ENCODE measurements at regions not wholly inside any gene's neighbourhood (a gene's known extent, or its start where the extent isn't known, plus 50 kb on each side); places are given as distances from the start of the nearest gene placed in this dataset.
"Not testable (repeated sequence)": the region's sequence is repeated elsewhere in the genome, so short reads cannot be mapped to it uniquely, and the experiment has no call there.

DNA sequence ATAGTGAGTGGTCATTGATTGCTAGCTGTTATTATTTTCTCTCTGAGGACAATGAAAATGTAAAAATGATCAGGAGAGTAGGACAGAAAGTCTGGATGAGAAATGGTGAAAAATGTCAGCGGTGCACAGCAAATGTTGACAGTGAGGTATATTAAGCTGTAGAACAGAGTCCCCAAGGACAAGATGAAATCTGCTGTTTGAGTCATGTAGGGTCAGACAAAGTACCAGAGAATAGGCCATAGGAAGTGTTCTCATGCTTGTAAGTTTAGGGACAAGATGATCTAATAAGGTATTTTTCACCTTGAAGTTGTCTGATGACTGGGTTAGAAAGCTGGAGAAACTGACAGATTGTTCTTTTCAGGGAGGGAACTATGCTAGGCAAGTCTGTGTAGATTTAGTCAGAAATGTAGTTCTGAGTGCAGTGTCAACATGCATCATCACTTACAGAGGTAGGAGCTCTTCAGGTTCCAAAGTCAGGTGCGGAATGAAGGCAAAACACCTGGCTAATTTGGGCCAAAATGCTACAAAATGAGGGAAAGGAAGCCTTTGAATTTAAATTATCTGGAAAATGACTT is 369.3 kb downstream of the DLEU7 start:
- no peak for DNase-seq (ENCODE audit: low read depth in 4 of 4, low spot score in 1 of 4)

DNA sequence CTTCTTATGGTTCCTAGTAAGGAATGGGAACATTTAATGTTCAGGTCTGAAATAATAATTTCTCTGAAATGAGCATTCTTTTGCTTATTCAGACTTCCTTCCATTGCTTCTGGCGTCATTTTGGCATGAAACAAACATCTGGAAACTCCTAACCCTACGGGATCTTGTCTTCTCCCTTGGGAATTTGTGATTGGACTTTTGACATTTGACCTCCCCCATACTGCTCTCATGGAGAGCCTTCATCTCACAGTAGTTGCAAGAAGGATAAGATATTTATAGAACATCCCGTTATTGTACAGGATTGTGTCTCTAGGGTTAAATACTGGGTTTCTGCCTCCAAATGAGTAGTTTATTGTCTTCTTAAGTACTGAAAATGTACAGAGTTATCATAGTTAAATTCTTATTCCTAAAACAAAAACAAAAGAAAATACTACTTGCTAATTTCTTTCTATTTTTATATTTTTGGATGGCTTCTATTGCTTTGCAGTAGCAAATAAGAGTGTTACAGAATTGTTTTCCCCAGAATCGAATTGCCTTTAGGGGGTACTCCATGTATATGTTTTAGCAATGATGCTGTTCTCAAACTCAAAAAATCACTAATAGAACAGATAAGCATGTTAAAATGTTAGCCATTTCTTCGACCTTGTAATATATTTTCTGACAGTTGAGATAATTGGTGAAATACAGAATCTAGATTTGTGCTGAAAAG is 366.8 kb downstream of the DLEU7 start:
- DNase-seq (ENCODE audit: low read depth in 4 of 4, low spot score in 1 of 4) = no peak

DNA sequence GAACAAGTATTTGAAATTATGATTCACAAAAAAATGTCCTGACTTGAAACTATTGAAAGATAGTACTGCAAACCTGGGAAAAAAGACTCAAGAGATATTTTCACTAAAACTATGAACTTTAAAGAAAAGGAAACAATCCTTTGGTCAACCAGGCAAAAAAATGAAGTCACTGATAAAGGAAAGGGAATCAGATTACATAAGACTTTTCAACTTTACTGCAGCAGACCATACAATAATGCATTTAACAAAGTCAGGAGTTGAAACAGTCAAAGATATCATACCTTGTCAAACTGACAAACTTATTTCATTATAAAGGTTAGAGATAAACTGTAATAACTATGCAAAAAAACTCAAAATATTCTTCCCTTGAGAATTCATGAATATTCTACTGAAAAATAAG is 361.6 kb downstream of the DLEU7 start:
- no peak for DNase-seq (ENCODE audit: low read depth in 4 of 4, low spot score in 1 of 4)

DNA sequence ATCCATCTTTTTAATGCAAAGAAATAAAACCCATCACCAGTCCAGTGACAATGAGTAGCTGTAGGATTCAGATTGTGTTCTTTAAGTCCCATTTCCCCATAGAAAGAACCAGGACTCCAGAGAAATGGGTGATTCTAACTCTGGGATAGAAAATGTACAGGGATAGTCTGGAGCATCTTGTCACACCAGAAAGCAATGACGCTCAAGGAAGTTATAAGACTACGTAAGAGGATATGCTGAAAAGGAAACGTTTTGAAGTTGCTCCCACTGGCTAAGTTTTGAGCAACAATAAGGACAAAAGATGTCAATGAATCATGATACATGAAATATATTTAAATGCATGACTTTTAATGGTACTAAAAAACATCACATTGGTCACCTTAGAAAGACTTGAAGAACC is 360.1 kb downstream of the DLEU7 start:
- no peak for DNase-seq (ENCODE audit: low read depth in 4 of 4, low spot score in 1 of 4)

DNA sequence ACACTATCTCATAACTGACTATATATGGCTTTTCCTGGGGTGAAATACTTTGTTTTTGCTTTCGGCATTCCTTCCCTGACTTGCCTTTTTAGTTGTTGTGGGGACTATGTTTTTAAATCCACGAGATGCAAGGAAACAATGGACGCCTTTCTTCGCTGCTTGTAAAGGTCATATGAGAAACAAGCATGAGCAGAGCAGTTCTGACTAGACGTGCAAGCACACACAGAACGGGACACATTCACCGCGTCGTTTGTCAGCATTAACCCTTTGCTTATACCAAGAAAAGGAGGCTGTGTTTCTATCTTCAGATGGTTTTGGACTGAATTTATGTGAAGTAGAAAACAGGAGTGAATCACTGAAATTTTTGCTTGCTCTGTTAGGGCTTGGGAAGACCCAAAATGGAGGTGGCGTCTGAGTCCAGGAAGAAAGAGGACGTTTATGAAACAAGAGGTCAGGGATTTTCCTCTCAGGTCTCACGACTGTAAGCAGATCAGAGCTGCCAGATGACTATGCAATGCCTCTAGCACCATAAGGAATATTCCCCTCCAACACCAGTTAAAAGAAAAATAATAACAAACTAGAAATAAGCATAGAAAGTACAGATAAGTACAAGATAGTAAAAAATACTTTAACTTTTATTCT is 358.9 kb downstream of the DLEU7 start:
- DNase-seq (ENCODE audit: low read depth in 4 of 4, low spot score in 1 of 4) = no peak

DNA sequence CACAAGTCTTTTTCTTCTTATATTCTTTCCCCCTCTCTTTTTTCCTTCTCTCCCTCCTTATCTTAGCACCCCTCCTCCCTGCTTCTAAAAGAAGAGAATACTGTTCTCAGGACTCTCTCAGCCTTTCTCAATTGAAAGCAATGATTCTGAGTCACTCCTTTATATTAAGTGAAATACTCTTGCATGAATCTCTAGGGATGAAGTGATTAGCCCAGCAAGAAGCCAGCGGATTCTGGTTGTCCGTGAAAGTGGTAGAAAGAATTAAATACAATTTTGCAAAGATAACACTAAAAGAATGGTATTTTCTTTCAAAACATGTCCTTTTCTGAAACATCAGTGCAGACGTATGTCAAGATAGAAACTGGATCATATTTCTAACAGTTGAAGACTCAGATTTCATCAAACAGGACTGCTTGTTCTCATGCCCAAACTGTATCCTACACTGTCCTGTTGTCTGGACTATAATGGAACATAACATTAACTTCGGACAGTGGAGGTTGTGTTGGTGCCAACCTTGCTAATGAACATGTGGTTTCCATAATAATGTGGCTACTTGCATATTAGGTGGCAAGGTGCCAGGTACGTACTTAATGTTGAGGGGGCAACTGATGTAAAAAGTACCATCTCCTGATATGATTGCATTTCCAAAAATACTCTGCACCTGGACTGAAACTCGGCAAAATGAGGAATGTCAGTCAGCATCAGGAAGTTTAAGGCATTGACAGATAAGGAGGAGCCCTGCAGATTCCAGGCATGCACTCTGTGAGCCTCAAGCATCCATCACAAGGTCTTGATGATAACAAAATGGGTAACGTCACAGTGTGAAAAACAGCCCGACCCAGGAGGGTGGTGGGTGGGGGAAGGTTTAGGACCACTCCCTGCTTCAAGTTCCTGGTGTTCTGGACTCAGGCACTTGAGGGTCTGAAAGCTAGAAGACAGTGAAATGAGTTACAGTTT is 357.2 kb downstream of the DLEU7 start:
- no peak for DNase-seq (ENCODE audit: low read depth in 4 of 4, low spot score in 1 of 4)

DNA sequence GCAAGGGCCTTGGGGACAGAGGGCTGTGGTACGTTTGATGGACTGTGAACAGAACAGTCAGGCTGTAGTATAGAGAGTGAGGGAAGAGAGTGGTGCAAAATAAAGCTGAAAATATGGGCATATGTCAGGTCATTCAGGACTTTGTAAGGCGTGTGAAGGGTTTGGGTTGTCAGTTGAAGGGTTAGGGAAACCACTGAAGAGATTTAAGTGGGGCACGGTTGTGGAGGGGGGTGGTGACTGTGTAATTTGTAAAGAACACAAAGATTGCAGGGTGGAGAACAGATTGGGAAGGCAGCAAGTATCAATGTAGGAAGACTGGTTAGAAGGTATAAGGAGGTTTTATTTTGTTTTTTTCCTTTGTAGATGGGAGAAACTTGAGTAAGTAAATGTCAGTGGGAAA is 349.8 kb downstream of the DLEU7 start:
- DNase-seq (ENCODE audit: low read depth in 4 of 4, low spot score in 1 of 4) = no peak

DNA sequence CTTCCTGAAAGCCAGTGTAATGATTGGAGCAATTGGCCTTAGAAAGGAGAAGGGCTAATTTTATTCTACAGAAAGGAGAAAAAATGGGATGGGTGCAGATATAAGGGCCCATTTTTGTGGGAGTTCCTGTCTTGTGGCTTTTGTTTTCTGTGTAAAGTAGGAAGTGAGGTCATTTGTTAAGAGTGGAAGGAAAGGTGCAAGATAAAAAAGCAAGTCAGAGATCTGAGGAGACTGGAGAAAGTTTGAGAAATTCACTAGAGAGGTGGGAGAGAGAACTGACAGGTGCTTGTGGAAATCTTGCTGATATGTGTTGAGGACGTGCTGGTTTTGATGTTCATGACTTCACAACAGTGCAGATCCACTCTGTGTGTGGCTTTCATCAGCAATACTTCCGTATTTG is 349.4 kb downstream of the DLEU7 start:
- DNase-seq (ENCODE audit: low read depth in 4 of 4, low spot score in 1 of 4) = no peak

DNA sequence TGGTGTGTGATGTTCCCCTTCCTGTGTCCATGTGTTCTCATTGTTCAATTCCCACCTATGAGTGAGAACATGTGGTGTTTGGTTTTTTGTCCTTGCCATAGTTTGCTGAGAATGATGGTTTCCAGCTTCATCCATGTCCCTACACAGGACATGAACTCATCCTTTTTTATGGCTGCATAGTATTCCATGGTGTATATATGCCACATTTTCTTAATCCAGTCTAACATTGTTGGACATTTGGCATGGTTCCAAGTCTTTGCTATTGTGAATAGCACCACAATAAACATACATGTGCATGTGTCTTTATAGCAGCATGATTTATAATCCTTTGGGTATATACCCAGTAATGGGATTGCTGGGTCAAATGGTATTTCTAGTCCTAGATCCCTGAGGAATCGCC is 340.3 kb downstream of the DLEU7 start:
- DNase-seq (ENCODE audit: low read depth in 4 of 4, low spot score in 1 of 4) = not testable (repeated sequence)

DNA sequence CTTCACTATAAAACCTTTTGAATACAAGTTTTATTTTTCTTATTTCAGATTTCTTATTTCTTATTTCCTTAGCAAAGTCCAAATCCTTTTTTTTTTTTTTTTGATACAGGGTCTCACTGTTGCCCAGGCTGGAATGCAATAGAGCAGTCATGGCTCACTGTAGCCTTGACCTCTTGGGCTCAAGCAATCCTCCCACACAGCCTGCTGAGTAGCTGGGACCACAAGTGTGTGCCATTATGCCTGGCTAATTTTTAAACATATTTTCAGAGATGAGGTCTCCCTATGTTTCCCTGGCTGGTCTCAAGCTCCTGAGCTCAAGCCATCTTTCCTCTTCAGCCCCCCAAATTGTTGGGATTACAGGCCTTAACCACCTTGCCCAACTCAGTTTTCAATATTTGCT is 334.3 kb downstream of the DLEU7 start:
- DNase-seq (ENCODE audit: low read depth in 4 of 4, low spot score in 1 of 4) = no peak

DNA sequence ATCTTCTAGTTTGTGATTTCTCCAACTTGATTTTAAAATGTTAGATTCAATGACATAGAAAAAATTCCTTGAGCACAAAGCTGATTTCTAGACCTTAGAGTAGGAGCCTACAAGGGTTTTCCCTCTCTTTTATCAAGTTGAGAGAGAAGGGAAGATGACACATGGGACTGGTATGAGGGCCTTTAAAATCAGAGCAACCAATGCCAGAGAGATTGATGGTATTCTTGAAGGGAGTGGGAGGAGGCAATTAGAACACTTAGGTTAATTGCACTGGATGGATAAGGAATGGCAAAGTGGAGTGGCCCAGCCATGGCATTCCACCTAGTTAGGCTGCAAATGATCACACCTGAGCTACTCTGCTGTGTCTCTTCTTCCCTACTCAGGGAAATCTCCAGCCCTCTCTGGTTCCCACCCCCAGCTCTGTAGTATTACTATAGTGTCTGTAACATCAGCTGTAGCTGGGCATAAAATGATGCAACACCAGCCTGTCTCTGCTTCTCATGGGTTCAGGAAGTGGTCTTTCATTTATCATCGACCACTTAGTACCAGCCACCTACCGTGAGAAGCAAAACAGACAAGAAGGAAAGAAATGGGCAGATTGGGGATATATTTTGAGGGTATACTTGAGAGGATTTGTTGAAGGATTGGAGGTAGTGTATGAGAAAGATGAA is 333.6 kb downstream of the DLEU7 start:
- DNase-seq (ENCODE audit: low read depth in 4 of 4, low spot score in 1 of 4) = no peak

DNA sequence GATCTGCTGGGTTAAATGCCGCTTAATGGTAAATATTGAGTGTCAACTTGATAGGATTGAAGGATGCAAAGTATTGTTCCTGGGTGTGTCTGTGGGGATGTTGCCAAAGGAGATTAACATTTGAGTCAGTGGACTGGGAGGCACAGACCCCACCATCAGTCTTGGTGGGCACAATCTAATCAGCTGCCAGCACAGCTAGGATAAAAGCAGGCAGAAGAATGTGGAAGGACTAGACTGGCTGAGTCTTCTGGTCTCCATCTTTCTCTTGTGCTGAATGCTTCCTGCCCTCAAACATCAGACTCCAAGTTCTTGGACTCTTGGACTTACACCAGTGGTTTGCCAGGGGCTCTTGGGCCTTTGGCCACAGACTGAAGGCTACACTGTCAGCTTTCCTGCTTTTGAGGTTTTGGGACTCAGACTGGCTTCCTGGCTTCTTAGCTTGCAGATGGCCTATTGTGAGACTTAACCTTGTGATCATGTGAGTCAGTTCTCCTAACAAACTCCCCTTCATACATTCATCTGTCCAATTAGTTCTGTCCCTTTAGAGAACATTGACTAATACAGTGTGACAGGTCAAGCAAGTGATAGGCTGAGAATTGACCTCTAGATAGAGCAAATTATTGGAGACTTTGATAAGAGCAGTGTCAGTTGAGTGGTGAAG is 332.5 kb downstream of the DLEU7 start:
- not testable (repeated sequence) for DNase-seq (ENCODE audit: low read depth in 4 of 4, low spot score in 1 of 4)

DNA sequence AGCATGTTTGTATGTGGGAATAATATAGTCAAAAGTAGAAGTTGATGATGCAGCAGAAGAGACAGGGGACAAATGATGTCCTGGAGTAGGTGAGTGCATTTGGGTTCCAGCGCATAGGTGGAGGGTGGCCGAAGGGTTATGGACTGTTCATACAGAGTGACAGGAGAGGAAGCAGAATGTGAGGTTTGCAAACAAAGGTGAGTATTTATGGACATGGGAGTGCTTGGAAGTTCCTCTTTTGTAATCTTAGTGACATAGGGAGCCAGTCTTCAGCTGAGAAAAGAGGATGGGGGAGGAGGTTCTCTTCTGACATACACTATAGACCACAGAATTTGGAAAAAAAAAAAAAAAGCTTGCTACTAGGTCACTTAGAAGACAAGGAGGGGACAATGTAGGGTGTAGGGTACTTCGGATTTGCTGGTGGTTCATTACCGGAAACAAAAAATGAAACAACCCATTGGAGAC is 331.6 kb downstream of the DLEU7 start:
- no peak for DNase-seq (ENCODE audit: low read depth in 4 of 4, low spot score in 1 of 4)

DNA sequence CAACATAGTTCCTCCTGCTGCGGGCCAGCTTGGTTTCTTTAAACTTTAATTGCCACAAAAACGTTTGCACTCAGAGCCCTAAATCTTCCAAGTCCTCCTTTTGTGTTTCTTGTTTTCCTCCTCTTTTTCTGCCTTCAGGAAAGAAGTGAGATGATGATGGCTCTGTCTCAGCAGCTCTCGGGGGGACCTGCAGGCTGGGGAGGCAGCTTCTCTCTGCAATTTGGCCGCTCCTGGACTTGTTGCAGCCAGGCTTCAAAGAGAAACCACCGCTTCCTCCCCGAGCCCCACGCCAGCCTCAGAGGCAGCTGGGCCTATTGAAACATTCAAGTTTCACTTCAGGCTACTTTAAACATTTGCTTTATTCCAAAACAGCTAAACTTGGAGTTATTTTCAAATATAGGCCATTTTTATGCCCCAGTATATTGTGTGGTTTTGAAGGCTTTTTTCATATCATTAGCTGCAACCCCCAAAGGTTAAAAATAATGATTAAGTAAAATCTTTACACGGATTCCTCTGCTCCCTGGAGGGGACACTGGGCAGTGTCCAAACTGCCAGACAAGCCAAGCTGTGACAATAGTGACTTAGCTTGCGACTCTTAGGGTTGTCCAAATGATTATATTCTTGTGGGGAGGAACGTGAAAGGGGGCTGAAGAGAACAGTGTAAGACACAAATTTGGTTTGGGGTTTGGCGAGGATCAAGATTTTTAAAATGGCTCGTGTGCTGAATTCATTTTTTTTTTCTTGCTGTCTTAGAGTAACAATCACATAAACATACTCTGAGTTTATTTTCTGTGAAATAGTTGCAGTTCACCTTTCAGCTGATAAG is 330.8 kb downstream of the DLEU7 start:
- DNase-seq (ENCODE audit: low read depth in 4 of 4, low spot score in 1 of 4) = peak in 2 of 4 experiments; percentile 12

DNA sequence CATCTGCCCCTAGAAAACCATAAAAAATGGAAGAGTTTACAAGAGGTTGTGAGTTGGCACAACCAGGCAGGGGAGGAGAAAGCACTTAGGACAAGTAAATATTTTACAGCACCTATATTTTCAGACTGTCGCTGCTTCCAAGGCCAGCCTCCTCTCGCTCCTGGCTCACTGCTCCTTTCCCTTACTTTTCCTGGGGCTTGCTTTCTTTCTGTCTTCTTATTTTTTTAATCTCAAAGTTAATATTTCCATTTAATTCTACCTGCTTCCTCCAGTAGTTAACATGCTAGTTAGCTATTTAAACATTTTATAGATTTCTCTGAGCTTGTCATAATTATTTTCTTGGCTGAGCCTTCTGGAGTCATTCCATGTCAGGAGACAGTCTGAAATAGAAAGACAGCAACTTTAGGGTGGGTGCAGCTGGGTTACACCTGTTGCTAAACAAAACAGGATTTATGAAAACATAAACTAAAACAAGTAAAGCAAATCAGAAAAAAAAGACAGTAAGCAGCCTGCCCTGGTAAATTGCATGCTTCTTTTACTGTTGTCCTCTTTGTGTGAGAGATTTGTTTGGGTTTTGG is 330.1 kb downstream of the DLEU7 start:
- DNase-seq (ENCODE audit: low read depth in 4 of 4, low spot score in 1 of 4) = no peak

DNA sequence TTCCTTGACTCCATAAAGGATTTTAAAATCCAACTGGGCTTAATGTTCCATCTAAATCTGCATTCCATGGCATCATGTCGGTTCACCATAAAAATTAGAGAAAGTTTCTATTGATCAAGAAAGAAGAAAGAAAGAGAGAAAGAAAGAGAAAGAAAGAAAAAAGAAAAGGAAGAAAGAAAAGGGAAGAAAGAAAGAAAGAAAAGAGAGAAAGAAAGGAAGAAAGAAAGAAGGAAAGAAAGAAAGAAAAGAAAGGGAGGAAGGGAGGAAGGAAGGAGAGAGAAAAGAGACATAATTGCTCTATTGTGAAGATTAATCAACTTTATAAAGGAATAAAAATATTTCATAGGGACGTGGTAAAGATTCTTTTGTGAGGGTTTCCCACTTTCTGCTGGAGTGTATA is 329.2 kb downstream of the DLEU7 start:
- DNase-seq (ENCODE audit: low read depth in 4 of 4, low spot score in 1 of 4) = no peak

DNA sequence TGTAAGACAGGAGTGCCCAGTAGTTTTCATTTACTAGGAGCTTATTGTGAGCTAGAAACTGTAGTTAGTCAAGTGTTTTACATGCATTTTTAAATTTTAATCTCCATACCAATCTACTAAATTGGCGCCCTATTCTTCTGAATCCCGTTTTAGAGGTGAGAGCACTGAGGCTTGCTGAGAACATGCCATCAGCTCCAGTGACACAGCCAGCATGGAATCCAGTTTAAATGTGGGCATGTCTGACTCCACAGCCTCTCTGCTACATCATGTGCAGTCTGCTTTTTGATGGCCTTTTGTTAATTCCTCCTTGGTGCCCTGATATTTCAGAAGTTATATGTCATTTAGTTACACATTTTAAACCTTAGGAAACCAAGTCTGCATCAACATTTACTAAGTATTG is 325.4 kb downstream of the DLEU7 start:
- no peak for DNase-seq (ENCODE audit: low read depth in 4 of 4, low spot score in 1 of 4)

DNA sequence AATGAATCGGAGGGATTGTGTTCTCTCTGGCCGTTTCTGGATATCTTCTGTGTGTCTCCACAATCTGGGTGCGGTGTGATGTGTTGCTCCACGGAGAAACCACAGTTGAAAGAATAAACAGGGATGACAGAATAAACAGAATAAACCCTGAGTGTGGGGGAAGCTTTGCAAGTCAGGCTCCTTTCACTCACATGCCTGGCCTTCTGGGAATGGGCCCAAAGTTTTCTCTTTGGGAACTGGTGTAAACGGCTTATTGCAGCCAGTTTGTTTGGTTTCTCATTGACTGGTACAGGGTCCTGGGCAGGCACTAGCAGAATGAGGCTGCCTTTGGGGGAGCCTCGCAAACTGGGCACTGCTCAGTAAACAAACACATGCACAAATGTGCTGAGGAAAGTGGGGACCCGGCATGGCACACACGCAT is 324.7 kb downstream of the DLEU7 start:
- no peak for DNase-seq (ENCODE audit: low read depth in 4 of 4, low spot score in 1 of 4)

DNA sequence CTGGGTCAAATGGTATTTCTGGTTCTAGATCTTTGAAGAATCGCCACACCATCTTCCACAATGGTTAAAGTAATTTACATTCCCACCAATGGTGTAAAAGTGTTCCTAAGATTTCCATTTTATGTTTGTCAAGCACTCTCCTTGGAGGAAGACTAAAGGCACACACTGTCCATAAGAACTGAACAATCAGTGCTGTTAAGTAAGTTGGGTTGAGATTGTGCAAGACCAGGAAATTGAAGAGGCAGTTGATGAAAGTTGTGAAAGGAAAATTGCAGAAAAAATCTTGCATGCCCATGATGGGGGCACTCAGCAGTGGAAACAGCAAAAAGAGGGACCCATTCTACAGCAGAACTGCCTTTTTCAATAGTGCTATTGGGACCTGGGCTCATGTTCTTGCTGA is 323.6 kb downstream of the DLEU7 start:
- no peak for DNase-seq (ENCODE audit: low read depth in 4 of 4, low spot score in 1 of 4)
